ENCODE measurements at regions not wholly inside any gene's neighbourhood (a gene's known extent, or its start where the extent isn't known, plus 50 kb on each side); places are given as distances from the start of the nearest gene placed in this dataset.
A peak's percentile ranks its signal among the peaks of the same experiment; 100 is the strongest.

- DNase-seq, result no peak
These were observed 1102.0 kb downstream of the C4orf33 start for GRCh38 chr4:130197946-130198345.

DNA sequence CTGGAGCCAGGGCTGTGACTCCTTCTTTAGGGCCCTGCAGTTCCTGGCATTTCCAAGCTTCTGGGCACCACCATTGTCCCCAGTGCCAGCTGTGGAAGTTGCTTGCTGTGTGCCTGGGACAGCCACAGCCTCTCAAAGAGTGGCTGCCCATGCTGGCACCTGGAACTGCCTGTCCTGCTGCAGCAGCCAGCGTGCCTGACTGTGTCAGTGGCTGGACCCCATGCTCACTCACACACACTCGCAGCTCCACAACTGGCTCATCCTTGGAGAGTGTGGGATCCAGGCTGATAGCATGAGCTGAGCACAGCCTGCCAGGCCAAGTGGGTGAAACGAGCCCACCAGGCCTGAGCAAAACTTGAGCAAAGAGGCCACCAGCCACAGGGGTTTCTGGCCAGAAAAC lies 1107.6 kb downstream of the C4orf33 start:
- no peak for DNase-seq

- DNase-seq, result no peak
These were observed 1114.9 kb downstream of the C4orf33 start for GRCh38 chr4:130210864-130211263.

DNA sequence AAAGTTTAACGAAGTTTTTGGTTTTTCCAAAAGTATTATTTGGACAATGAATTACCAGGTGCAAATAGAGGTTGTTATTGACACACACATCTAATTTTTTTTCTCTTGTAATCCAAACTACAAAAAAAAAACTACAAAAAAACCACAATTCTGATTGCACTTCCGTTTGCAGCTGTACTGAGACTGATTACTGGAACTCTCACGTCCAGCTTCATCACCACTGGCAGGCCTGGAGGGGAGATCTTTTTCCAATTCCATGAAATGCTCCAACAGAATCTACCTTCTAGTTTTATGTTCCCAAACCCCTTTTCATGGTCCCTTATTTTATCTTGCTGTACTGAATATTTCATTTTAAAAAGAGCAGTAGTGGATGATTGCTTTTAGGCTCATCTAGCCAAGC lies 1118.3 kb downstream of the C4orf33 start:
- no peak for DNase-seq

DNA sequence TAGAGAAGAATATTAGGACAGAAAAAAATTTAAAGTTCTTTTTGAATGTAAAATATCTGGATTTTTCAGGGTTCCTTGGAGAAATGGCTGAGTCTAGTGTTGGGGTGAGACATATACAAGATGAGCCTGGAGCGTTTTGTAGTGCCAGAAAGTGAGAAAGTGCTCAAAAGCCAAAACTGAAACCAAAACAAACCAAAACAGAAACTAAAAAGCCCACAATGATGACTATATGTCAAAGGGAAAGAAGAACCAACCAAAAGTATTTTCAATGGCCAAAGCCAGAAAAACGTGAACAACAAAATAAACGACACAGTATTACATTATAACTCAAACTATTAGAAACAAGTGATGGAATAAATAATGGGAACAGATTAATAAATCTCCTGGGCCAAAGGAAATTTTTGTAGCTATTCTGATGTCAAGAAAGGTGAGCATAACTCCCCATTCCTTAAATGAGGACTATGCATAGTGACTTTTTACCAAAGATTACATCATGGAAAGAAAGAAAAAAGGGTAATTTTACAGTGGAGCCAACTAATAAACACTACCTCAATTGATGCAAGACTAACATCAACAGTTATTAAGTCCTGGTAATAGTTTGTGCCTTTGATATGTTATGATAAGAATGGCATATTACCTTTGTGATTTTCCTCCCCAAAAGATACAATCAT lies 1137.6 kb downstream of the C4orf33 start:
- DNase-seq, result no peak

- no peak for DNase-seq
These were observed 1142.2 kb downstream of the C4orf33 start for GRCh38 chr4:130238121-130238520.

- DNase-seq, result no peak
These were observed 1153.0 kb downstream of the C4orf33 start for GRCh38 chr4:130249002-130249401.

- DNase-seq, result no peak
These were observed 1161.3 kb downstream of the C4orf33 start for GRCh38 chr4:130257271-130257670.

- DNase-seq, result no peak
These were observed 1170.9 kb downstream of the C4orf33 start for GRCh38 chr4:130266814-130267213.

DNA sequence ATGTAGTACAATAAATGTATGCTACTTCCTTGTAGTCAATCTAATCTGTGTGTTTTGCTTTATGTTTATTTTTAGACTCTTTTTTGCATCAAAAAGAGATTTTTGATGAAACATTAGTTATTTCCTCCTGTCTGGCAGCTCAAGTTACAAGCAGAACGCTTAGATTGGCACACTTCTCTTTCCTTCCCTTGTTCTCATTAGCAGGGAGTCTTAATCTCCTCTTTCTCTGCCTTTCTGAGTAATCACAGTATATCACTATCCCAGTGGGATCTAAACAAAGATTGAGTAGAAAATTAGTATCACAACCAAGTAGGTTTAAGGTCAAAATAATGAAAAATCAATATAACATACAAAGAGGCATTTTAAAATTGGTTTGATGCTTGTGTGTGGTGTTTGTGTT lies 1192.6 kb downstream of the C4orf33 start:
- DNase-seq, result no peak

- DNase-seq, result no peak
These were observed 1197.7 kb downstream of the C4orf33 start for GRCh38 chr4:130293692-130294091.

- no peak for DNase-seq
These were observed 1200.5 kb downstream of the C4orf33 start for GRCh38 chr4:130296448-130296847.

- DNase-seq, result no peak
These were observed 1210.6 kb downstream of the C4orf33 start for GRCh38 chr4:130306566-130306965.

GRCh38 chr4:130309221-130309620 lies 1213.3 kb downstream of the C4orf33 start:
- no peak for DNase-seq

DNA sequence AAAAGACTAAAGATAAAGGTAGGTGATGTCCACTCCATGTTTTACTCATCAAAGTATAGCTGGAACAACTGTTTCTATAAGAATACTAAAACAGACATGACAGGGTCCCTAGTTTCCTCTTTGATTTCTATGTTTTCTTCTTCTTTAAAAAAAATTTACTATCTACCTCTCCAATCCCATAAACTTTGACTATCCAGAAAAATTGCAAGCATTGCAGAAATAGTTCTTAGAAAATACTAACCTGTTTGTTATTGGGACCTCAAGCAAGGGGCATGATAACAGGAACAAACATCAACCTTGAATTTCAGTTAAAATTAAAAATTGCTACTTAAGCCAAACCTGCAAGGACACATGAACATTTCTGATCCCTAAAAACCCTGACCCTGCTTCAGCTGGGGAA lies 1226.5 kb downstream of the C4orf33 start:
- no peak for DNase-seq

DNA sequence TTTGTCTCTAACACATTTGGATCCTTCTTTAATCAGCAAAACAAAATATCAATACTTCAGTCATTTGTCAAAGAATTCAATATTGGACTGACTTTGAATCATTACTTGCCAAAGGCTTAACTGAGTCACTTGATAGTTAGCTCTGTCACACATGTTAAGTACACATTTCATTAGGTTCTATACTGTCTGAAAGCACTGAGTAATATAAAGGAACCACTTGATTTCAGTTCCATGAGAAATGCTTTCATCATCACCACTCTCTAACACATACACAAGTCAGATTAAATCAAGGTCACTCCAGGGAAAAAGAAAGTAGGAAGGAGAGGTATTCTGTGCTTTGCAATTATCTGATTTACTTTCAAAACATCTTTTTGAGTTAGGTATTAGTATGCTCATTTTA lies 1233.1 kb downstream of the C4orf33 start:
- DNase-seq, result no peak

DNA sequence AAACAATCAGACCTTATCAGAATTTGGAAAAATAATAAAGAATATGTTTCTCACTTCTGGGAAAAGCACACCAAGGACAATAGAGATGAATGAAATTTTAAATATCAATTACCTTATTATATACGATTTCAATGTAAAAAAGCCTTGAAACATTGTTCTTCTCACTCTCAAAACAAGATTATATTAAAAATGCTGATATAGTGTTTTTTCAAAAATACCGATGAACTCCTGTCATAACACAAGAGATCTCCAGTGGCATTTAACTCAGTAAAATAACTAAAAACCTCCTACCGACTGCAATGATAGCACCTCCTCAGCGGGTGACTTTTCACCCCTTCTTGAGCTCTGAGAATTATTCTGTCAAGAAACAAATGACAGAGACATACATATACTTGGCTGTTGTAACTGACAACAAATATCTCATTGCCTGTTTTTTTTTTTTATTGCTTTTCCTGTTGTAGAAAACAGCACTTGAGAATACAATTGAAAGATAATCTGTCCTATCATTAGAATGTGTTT lies 1237.3 kb downstream of the C4orf33 start:
- DNase-seq, result no peak

- no peak for DNase-seq
These were observed 1239.7 kb downstream of the C4orf33 start for GRCh38 chr4:130335417-130336194.

GRCh38 chr4:130336585-130337217 lies 1240.7 kb downstream of the C4orf33 start:
- DNase-seq, result peak; percentile 11

GRCh38 chr4:130338851-130339250 lies 1242.9 kb downstream of the C4orf33 start:
- DNase-seq, result no peak

GRCh38 chr4:130349745-130350144 lies 1253.8 kb downstream of the C4orf33 start:
- DNase-seq, result no peak

- DNase-seq, result no peak
These were observed 1260.9 kb downstream of the C4orf33 start for GRCh38 chr4:130356873-130357272.

- DNase-seq, result peak; percentile 29
These were observed 1263.6 kb downstream of the C4orf33 start for GRCh38 chr4:130359542-130359941.

GRCh38 chr4:130361616-130362015 lies 1265.7 kb downstream of the C4orf33 start:
- no peak for DNase-seq

All from NCI-H1694 treated with DMSO at 0.1 percent for 48 hours (cell line).